Tibial nerve (tissue), 4 donors: ENCODE measurements at regions not wholly inside any gene's neighbourhood (a gene's known extent, or its start where the extent isn't known, plus 50 kb on each side); places are given as distances from the start of the nearest gene placed in this dataset.

Source experiments
- EP300 ChIP-seq, 2 donors: sonication (generic); formaldehyde crosslinking; IDR thresholded peaks; one replicate each; pipeline ENCODE4 v1.6.1; 2017; ENCODE audit warnings: antibody characterized with exemption in 2 of 2, mild to moderate bottlenecking in 1 of 2
- TF ChIP-seq, protein P1 (sequence below), 5 experiments: fragments of 200-600 bp in 3 of 5; fragments of 450-650 bp in 2 of 5; sonication (generic) in 3 of 5; IDR thresholded peaks; one replicate each; pipeline ENCODE4 v1.5.1; 2016 to 2019; ENCODE audit warnings: antibody characterized with exemption in 5 of 5, mild to moderate bottlenecking in 3 of 5, moderate library complexity in 2 of 5

DNA sequence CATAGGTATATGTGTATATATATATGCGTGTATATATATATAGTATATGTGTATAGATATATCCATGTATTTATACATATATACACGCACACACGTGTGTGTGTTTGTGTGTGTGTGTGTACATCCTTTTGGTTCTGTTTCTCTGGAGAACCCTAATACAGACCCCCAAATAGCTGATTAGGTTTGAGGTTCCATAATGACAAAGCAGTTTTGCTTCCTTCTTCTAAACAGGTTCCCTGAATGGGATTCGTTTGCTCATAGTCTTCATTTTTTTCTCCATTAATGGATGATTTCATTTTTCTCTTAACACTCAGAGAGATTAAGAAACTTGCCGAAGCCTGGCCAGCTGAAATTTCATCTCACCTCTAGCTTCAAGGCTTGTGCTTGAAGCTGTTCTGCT lies 234.0 kb upstream of the BCOR start:
- TF ChIP-seq EP300 (IDR thresholded peaks at IDR 0.05) = no peak
- TF ChIP-seq, protein P1, sequence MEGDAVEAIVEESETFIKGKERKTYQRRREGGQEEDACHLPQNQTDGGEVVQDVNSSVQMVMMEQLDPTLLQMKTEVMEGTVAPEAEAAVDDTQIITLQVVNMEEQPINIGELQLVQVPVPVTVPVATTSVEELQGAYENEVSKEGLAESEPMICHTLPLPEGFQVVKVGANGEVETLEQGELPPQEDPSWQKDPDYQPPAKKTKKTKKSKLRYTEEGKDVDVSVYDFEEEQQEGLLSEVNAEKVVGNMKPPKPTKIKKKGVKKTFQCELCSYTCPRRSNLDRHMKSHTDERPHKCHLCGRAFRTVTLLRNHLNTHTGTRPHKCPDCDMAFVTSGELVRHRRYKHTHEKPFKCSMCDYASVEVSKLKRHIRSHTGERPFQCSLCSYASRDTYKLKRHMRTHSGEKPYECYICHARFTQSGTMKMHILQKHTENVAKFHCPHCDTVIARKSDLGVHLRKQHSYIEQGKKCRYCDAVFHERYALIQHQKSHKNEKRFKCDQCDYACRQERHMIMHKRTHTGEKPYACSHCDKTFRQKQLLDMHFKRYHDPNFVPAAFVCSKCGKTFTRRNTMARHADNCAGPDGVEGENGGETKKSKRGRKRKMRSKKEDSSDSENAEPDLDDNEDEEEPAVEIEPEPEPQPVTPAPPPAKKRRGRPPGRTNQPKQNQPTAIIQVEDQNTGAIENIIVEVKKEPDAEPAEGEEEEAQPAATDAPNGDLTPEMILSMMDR (IDR thresholded peaks at IDR 0.05) = no peak
